ENCODE measurements at regions not wholly inside any gene's neighbourhood (a gene's known extent, or its start where the extent isn't known, plus 50 kb on each side); places are given as distances from the start of the nearest gene placed in this dataset.

GRCh38 chr6:22696481-22696880, 127.1 kb downstream of the HDGFL1 start:
- Histone ChIP-seq H3K4me3 (no peak overlapping the region), H3K9me3 (replicated peaks) (no peaks in the 10 kb centered on the region), H3K27ac (no peak overlapping the region), H3K27me3 (no peaks in the 10 kb centered on the region), H3K36me3 (no peaks in the 10 kb centered on the region), H3K4me1 (peaks cover 13% of the 10 kb centered on the region)
- no peak for DNase-seq

GRCh38 chr6:22697306-22697705, 127.9 kb downstream of the HDGFL1 start:
- Histone ChIP-seq H3K9me3 (replicated peaks) (no peaks in the 10 kb centered on the region), H3K4me1 (peaks cover 13% of the 10 kb centered on the region), H3K27me3 (no peaks in the 10 kb centered on the region), H3K27ac (no peak overlapping the region), H3K4me3 (no peak overlapping the region), H3K36me3 (no peaks in the 10 kb centered on the region)
- no peak for DNase-seq

- Histone ChIP-seq H3K9me3 (replicated peaks) (no peaks in the 10 kb centered on the region), H3K36me3 (no peaks in the 10 kb centered on the region)
These were observed 129.8 kb downstream of the HDGFL1 start for GRCh38 chr6:22699151-22699550.

GRCh38 chr6:22706651-22707050, 137.3 kb downstream of the HDGFL1 start:
- Histone ChIP-seq H3K36me3 (no peaks in the 10 kb centered on the region), H3K9me3 (replicated peaks) (no peaks in the 10 kb centered on the region), H3K4me3 (no peak overlapping the region), H3K27me3 (no peaks in the 10 kb centered on the region), H3K4me1 (no peaks in the 10 kb centered on the region), H3K27ac (no peak overlapping the region)
- DNase-seq, result no peak

More at GRCh38 chr6:22699151-22699550, 129.8 kb downstream of the HDGFL1 start:
- Histone ChIP-seq H3K27me3 (no peaks in the 10 kb centered on the region), H3K27ac (peak overlapping the region; percentile 71), H3K4me3 (peak overlapping the region; percentile 32; the same call in 1 of the 2 replicates), H3K4me1 (peaks cover 13% of the 10 kb centered on the region)
- peak; percentile 32 to 71 for DNase-seq

GRCh38 chr6:22708469-22708868, 139.1 kb downstream of the HDGFL1 start:
- H3K4me3 ChIP-seq, result no peak overlapping the region
- no peaks in the 10 kb centered on the region for H3K4me1 ChIP-seq
- H3K36me3 ChIP-seq, result no peaks in the 10 kb centered on the region
- no peaks in the 10 kb centered on the region for H3K9me3 ChIP-seq (replicated peaks)
- DNase-seq, result no peak
- H3K27ac ChIP-seq, result no peak overlapping the region
- H3K27me3 ChIP-seq, result no peaks in the 10 kb centered on the region

GRCh38 chr6:22709803-22710202, 140.4 kb downstream of the HDGFL1 start:
- no peaks in the 10 kb centered on the region for H3K27me3 ChIP-seq
- DNase-seq, result no peak
- no peaks in the 10 kb centered on the region for H3K4me1 ChIP-seq
- no peaks in the 10 kb centered on the region for H3K36me3 ChIP-seq
- H3K27ac ChIP-seq, result no peak overlapping the region
- no peaks in the 10 kb centered on the region for H3K9me3 ChIP-seq (replicated peaks)
- no peak overlapping the region for H3K4me3 ChIP-seq

- Histone ChIP-seq H3K4me1 (no peaks in the 10 kb centered on the region), H3K36me3 (no peaks in the 10 kb centered on the region), H3K4me3 (no peak overlapping the region), H3K27ac (no peak overlapping the region), H3K9me3 (replicated peaks) (no peaks in the 10 kb centered on the region), H3K27me3 (no peaks in the 10 kb centered on the region)
- no peak for DNase-seq
These were observed 147.4 kb downstream of the HDGFL1 start for GRCh38 chr6:22716721-22717120.

- peak; percentile 40 to 65 for DNase-seq
- Histone ChIP-seq H3K4me3 (no peak overlapping the region), H3K4me1 (no peaks in the 10 kb centered on the region), H3K9me3 (replicated peaks) (no peaks in the 10 kb centered on the region), H3K36me3 (no peaks in the 10 kb centered on the region), H3K27me3 (no peaks in the 10 kb centered on the region), H3K27ac (no peak overlapping the region)
These were observed 148.5 kb downstream of the HDGFL1 start for GRCh38 chr6:22717915-22718314.

GRCh38 chr6:22722913-22723312, 153.5 kb downstream of the HDGFL1 start:
- no peak for DNase-seq
- no peaks in the 10 kb centered on the region for H3K4me1 ChIP-seq
- no peak overlapping the region for H3K27ac ChIP-seq
- H3K27me3 ChIP-seq, result no peaks in the 10 kb centered on the region
- H3K9me3 ChIP-seq (replicated peaks), result no peaks in the 10 kb centered on the region
- H3K4me3 ChIP-seq, result no peak overlapping the region
- H3K36me3 ChIP-seq, result no peaks in the 10 kb centered on the region

- Histone ChIP-seq H3K4me1 (no peaks in the 10 kb centered on the region), H3K27me3 (no peaks in the 10 kb centered on the region), H3K4me3 (no peak overlapping the region), H3K36me3 (no peaks in the 10 kb centered on the region), H3K27ac (no peak overlapping the region), H3K9me3 (replicated peaks) (no peaks in the 10 kb centered on the region)
- no peak for DNase-seq
These were observed 157.6 kb downstream of the HDGFL1 start for GRCh38 chr6:22726966-22727365.

GRCh38 chr6:22727710-22728109, 158.3 kb downstream of the HDGFL1 start:
- Histone ChIP-seq H3K9me3 (replicated peaks) (no peaks in the 10 kb centered on the region), H3K4me1 (no peaks in the 10 kb centered on the region), H3K27ac (no peak overlapping the region), H3K36me3 (no peaks in the 10 kb centered on the region), H3K4me3 (no peak overlapping the region), H3K27me3 (no peaks in the 10 kb centered on the region)
- no peak for DNase-seq

GRCh38 chr6:22732176-22732970, 163.0 kb downstream of the HDGFL1 start:
- no peak for DNase-seq

GRCh38 chr6:22736740-22737139, 167.4 kb downstream of the HDGFL1 start:
- no peaks in the 10 kb centered on the region for H3K27me3 ChIP-seq
- H3K9me3 ChIP-seq (replicated peaks), result no peaks in the 10 kb centered on the region
- H3K27ac ChIP-seq, result no peak overlapping the region
- no peaks in the 10 kb centered on the region for H3K36me3 ChIP-seq
- no peaks in the 10 kb centered on the region for H3K4me1 ChIP-seq
- no peak overlapping the region for H3K4me3 ChIP-seq
- no peak for DNase-seq

More at GRCh38 chr6:22732176-22732970, 163.0 kb downstream of the HDGFL1 start:
- Histone ChIP-seq H3K27ac (no peak overlapping the region), H3K9me3 (replicated peaks) (no peaks in the 10 kb centered on the region), H3K4me3 (no peak overlapping the region), H3K36me3 (no peaks in the 10 kb centered on the region), H3K4me1 (no peaks in the 10 kb centered on the region), H3K27me3 (no peaks in the 10 kb centered on the region)

- Histone ChIP-seq H3K27ac (no peak overlapping the region), H3K4me3 (no peak overlapping the region), H3K36me3 (no peaks in the 10 kb centered on the region), H3K9me3 (replicated peaks) (no peaks in the 10 kb centered on the region), H3K4me1 (no peaks in the 10 kb centered on the region), H3K27me3 (no peaks in the 10 kb centered on the region)
- peak; percentile 23 to 56 for DNase-seq
These were observed 168.0 kb downstream of the HDGFL1 start for GRCh38 chr6:22737331-22737730.

GRCh38 chr6:22738194-22738593, 168.8 kb downstream of the HDGFL1 start:
- H3K4me1 ChIP-seq, result no peaks in the 10 kb centered on the region
- H3K9me3 ChIP-seq (replicated peaks), result no peaks in the 10 kb centered on the region
- H3K4me3 ChIP-seq, result no peak overlapping the region
- DNase-seq, result no peak
- no peaks in the 10 kb centered on the region for H3K36me3 ChIP-seq
- no peak overlapping the region for H3K27ac ChIP-seq
- H3K27me3 ChIP-seq, result no peaks in the 10 kb centered on the region

- H3K9me3 ChIP-seq (replicated peaks), result no peaks in the 10 kb centered on the region
- H3K36me3 ChIP-seq, result no peaks in the 10 kb centered on the region
- no peak overlapping the region for H3K4me3 ChIP-seq
- no peaks in the 10 kb centered on the region for H3K4me1 ChIP-seq
- no peak overlapping the region for H3K27ac ChIP-seq
- DNase-seq, result no peak
- H3K27me3 ChIP-seq, result no peaks in the 10 kb centered on the region
These were observed 178.2 kb downstream of the HDGFL1 start for GRCh38 chr6:22747571-22747970.
